Upper lobe of right lung (tissue), 1 donor: ENCODE measurements at regions not wholly inside any gene's neighbourhood (a gene's known extent, or its start where the extent isn't known, plus 50 kb on each side); places are given as distances from the start of the nearest gene placed in this dataset.
A peak's percentile ranks its signal among the peaks of the same experiment; 100 is the strongest.
"Not testable (repeated sequence)": the region's sequence is repeated elsewhere in the genome, so short reads cannot be mapped to it uniquely, and the experiment has no call there.

Source experiments
- ATAC-seq: fragments of 200-7000 bp; cut with Tn5 transposase; one replicate; pipeline ENCODE4 v1.9.1; 2020; ENCODE audit warnings: mild to moderate bottlenecking, moderate library complexity
- DNase-seq: peaks from one replicate; pipeline ENCODE4 v3.0.0-alpha.2; 2020
- H3K27ac ChIP-seq: fragments of 200-600 bp; one replicate; pipeline ENCODE4 v1.8.0; 2022
- H3K27me3 ChIP-seq: fragments of 200-600 bp; one replicate; pipeline ENCODE4 v1.8.0; 2022; ENCODE audit warnings: mild to moderate bottlenecking
- H3K36me3 ChIP-seq: fragments of 200-600 bp; one replicate; pipeline ENCODE4 v1.8.0; 2022
- H3K4me1 ChIP-seq: fragments of 200-600 bp; one replicate; pipeline ENCODE4 v1.8.0; 2022
- H3K4me3 ChIP-seq: fragments of 200-600 bp; one replicate; pipeline ENCODE4 v1.8.0; 2022; ENCODE audit warnings: mild to moderate bottlenecking
- H3K9me3 ChIP-seq: fragments of 200-600 bp; one replicate; pipeline ENCODE4 v1.8.0; 2022
- intact Hi-C: fragments of 100-400 bp; cut with DNase I; formaldehyde crosslinking; loops from one replicate; pipeline ENCODE4 v1.11.0; 2022
- TF ChIP-seq, protein P1 (sequence below): fragments of 200-600 bp; IDR thresholded peaks from one replicate; pipeline ENCODE4 v1.8.0; 2022; ENCODE audit warnings: antibody characterized with exemption
- donor health status: DM: no; HTN: yes; CAD: no; lungs with severe emphysema.

GRCh38 chr9:38125889-38126288 lies 56.9 kb upstream of the SHB start:
- no peak for DNase-seq
- no peaks in the 10 kb centered on the region for H3K36me3 ChIP-seq
- no peak overlapping the region for H3K4me3 ChIP-seq
- intact Hi-C loops: no loop called here
- H3K4me1 ChIP-seq: no peaks in the 10 kb centered on the region
- H3K9me3 ChIP-seq: no peaks in the 10 kb centered on the region
- H3K27ac ChIP-seq: no peak overlapping the region
- no peak for ATAC-seq
- H3K27me3 ChIP-seq: no peaks in the 10 kb centered on the region
- TF ChIP-seq, protein P1, sequence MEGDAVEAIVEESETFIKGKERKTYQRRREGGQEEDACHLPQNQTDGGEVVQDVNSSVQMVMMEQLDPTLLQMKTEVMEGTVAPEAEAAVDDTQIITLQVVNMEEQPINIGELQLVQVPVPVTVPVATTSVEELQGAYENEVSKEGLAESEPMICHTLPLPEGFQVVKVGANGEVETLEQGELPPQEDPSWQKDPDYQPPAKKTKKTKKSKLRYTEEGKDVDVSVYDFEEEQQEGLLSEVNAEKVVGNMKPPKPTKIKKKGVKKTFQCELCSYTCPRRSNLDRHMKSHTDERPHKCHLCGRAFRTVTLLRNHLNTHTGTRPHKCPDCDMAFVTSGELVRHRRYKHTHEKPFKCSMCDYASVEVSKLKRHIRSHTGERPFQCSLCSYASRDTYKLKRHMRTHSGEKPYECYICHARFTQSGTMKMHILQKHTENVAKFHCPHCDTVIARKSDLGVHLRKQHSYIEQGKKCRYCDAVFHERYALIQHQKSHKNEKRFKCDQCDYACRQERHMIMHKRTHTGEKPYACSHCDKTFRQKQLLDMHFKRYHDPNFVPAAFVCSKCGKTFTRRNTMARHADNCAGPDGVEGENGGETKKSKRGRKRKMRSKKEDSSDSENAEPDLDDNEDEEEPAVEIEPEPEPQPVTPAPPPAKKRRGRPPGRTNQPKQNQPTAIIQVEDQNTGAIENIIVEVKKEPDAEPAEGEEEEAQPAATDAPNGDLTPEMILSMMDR: no peak

GRCh38 chr9:38123359-38123758 lies 54.3 kb upstream of the SHB start:
- H3K4me1 ChIP-seq, DNase-seq, H3K27me3 ChIP-seq, H3K9me3 ChIP-seq, intact Hi-C loops, H3K4me3 ChIP-seq, H3K27ac ChIP-seq, ATAC-seq, H3K36me3 ChIP-seq: not testable (repeated sequence)

DNA sequence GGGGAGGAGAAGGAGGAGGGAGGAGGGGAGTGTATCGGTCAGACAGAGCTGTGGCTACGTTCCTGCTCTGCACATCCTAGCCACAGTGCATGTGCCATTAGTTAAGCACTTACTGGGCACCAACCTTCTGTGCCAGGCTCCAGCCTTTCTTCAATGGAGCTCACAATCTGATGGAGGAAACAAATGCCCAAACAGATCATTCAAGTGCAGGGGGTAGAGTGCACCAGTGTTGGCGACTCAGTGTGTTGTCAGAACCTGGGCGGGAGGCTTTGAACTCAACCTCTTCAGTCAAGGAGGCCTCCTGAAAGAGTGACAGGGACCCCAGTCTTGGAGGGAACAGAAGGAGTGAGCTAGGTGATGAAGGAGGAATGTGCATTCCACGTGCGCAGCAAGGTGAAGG lies 51.9 kb upstream of the SHB start:
- Histone ChIP-seq H3K9me3 (no peaks in the 10 kb centered on the region), H3K27ac (no peak overlapping the region), H3K36me3 (no peaks in the 10 kb centered on the region), H3K4me3 (no peak overlapping the region), H3K27me3 (no peaks in the 10 kb centered on the region), H3K4me1 (no peaks in the 10 kb centered on the region)
- peak; percentile 5 for DNase-seq
- intact Hi-C loops: no loop called here
- TF ChIP-seq, protein P1: no peak
- no peak for ATAC-seq

- H3K27me3 ChIP-seq: no peaks in the 10 kb centered on the region
- H3K4me1 ChIP-seq: no peaks in the 10 kb centered on the region
- TF ChIP-seq, protein P1: no peak
- H3K9me3 ChIP-seq: no peaks in the 10 kb centered on the region
- no peaks in the 10 kb centered on the region for H3K36me3 ChIP-seq
- DNase-seq (no peak), ATAC-seq (no peak)
- H3K27ac ChIP-seq: no peak overlapping the region
- intact Hi-C loops: no loop called here
- H3K4me3 ChIP-seq: no peak overlapping the region
These were observed 50.7 kb upstream of the SHB start for GRCh38 chr9:38119560-38120236.

DNA sequence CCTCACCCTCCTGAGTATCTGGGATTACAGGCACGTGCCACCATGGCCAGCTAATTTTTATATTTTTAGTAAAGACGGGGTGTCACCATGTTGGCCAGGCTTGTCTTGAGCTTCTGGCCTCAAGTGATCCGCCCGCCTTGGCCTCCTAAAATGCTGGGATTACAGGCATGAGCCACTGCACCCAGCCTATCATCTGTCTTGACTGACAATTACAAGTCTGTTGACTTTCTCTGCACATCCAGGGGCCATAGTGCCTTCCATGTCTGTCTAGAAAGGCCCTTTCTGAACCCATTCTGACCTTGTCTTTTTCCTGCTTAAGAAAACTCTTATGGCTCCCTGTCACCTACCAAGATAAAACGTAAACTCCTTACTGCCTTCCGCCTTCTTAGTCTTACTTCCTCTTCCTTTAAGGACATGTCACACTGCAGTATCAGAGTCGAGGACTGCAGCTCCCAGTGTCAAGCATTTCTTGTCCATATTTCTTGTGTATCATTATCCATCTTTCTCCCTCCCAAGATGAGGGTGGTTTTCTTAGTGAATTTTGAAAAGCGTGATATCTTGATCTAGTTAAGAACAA lies 49.9 kb upstream of the SHB start:
- Histone ChIP-seq H3K27ac (no peak overlapping the region), H3K36me3 (no peaks in the 10 kb centered on the region), H3K9me3 (no peaks in the 10 kb centered on the region), H3K4me3 (no peak overlapping the region), H3K27me3 (no peaks in the 10 kb centered on the region), H3K4me1 (no peaks in the 10 kb centered on the region)
- ATAC-seq: peak; percentile 64
- intact Hi-C loops: no loop called here
- peak; percentile 27 for DNase-seq
- TF ChIP-seq, protein P1: no peak
